ENCODE measurements at regions not wholly inside any gene's neighbourhood (a gene's known extent, or its start where the extent isn't known, plus 50 kb on each side); places are given as distances from the start of the nearest gene placed in this dataset.
"Not testable (repeated sequence)": the region's sequence is repeated elsewhere in the genome, so short reads cannot be mapped to it uniquely, and the experiment has no call there.

GRCh38 chr21:14321042-14321441 lies 61.9 kb downstream of the HSPA13 start:
- DNase-seq (ENCODE audit: low read depth): no peak

GRCh38 chr21:14319805-14320204 lies 63.1 kb downstream of the HSPA13 start:
- no peak for DNase-seq (ENCODE audit: low read depth)

DNA sequence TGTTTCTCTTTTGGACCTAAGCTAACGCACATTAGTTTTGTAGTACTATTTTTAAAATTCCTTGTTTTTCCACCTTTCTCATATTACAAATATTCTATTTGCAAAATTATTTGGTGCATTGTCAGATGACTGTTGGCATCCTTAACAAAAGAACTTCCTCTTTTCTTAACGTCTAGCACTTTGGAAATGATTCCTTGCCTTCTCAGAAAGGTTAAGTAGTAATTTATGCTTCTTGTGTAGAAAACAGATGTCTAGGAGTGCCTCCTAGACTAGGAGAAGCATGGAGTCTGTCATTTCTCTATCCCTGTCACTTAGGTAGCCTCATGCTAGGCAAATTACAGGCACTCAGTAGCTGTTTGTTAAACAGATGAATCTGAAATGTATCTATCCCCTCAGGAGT lies 64.4 kb downstream of the HSPA13 start:
- DNase-seq (ENCODE audit: low read depth): no peak

- DNase-seq (ENCODE audit: low read depth): no peak
Observed at GRCh38 chr21:14317507-14317906, 65.4 kb downstream of the HSPA13 start.

DNA sequence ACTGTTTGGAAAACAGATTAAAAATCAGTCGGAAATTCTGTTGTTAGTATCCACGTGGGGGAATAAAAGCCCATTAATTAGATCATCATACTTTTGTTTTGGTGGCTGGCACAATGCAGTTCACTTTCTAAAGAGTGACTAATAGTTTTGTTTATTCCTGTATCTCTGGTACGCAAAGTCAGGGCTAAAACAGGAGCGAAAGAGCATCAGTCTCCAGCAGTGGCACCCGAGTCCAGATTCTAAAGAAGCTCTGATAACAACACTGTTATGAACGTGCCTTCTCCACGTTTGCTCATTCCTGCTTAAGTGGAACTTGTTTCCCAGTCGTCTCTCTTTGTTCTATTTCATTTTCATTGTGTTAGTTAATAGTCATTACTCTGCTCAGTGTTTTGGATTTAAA lies 69.6 kb downstream of the HSPA13 start:
- DNase-seq (ENCODE audit: low read depth): no peak

DNA sequence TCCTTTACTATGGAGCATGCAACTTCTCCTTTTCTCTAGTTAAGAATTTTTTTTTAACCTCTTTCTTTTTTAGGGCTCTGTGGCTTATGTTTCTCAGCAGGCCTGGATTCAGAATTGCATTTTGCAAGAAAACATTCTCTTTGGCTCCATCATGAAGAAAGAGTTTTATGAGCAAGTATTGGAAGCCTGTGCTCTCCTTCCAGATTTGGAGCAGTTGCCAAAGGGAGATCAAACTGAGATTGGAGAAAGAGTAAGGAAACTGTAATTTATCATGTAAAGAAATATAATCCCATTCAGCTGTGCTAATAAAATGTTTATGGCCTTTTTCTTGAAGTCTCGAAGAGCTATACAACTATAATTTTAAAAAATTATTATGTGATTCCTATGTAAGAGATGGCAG lies 70.1 kb downstream of the HSPA13 start:
- DNase-seq (ENCODE audit: low read depth): no peak

DNA sequence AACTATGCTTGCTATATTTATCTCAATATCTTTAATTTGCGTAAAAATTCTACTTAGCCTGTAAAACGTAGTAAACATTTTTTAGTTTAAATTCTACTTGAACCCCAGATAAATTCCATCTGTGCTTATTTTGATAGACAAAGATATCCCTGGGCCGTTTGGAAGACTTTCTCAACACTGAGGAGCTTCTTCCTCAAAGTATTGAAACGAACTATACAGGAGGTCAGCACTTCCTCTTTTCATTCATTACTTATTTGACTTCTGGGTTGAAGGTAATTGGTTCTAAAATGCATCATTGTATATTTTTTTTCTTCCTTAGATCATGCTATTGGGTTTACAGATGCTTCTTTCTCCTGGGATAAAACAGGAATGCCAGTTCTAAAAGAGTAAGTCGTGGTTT lies 74.7 kb downstream of the HSPA13 start:
- no peak for DNase-seq (ENCODE audit: low read depth)

DNA sequence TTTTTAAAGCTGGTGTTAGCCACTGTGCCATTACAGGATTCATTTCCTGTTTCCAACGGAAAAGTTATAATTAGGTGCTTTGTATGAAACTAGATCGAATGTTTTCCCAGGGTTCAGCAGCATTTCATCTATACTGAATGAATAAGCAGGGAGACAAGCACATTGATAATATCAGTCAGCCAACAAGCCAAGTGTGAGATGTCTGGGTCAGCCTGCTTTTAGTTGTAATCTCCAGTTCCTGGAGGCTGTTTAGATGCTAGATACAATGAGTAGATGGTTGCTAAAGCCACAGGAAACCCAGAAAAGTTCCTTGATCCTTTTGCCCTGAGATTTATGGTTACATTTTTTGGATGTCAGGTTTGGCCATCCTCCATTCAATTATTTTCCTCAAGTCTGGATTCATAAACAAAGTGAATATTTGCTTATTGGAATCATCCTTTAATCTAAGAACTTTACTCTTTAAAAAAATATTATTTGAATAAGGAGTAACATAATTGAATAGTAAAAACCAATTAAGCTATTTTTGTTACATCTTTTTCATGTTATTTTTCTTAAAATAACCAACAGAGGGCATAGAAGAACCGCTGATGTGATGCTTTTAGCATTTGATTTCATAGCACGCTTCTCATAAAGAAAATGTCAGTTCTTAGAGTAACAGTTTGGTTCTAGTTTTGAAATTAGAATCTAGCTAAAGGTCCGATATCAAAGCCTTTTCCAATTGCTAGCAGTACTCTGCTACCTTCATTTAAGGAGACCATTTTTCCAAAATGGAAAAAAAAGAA lies 76.6 kb downstream of the HSPA13 start:
- DNase-seq (ENCODE audit: low read depth): peak; percentile 2

DNA sequence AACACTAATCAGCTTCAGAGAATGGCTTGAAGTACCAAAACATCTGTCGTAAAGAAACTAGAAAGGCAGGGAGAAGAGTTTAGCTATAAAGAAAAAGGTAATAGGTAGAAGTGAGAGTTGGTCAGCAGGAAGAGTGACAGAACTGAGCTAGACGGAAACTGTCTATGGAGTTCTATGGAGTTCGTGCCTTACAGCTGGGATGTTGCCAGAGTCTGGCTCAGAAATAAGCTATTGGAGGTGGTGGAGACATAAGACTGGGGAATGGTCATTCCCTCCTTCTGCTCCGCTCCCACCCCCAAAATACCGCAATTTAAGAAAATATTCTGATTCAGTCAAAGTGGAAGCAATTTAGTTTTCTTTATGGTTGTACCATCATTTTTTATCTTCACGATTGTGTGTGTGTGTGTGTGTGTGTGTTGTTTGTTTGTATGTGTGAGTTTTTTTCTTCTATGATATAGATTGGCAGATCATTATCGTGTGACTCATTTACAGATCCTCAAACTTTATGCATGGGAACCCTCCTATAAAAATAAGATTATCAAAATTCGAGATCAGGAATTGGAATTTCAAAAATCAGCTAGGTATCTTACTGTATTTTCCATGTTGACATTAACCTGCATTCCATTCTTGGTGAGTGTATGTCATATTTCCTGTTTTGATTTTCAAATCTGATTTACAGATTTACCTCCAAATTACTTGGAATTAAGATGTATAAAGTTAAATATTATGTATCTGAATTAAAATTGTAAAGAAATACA lies 79.0 kb downstream of the HSPA13 start:
- DNase-seq (ENCODE audit: low read depth): no peak

- DNase-seq (ENCODE audit: low read depth): no peak
Observed at GRCh38 chr21:14300074-14300473, 82.9 kb downstream of the HSPA13 start.

DNA sequence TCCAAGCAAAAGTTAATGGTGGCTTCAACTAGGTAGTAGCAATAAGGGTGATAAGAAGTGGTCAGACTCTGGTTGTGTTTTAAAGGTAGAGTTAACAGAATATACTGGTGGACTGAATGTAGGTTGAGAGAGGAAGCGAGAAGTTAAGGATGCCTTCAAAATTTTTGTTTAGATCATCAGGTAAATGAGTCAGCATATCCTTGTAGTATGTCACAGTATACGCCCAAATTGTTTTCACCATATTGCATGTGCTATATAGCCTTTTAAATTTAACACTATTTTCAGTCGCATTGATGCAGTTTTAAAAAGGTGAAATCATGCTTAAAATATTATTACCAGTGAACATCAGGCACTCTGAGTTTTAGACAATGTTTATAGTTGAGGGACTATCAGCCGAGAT lies 74.6 kb downstream of the RBM11 start:
- DNase-seq (ENCODE audit: low read depth): no peak

DNA sequence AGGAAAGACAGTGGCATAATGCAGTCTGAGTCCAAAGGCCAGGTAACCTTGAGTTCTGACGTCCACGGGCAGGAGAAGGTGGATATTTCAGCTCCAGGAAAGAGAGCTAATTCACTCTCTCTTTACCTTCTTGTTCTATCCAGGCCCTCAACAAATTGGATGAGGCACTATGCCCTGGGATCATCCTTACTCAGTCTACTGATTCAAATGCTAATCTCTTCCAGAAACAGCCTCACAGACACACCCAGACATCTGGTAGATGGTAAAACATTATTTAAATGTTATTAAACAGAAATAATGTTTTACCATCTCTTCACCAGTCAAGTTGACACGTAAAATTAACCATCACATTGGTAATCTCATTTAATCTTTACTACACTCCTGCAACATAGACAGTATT lies 73.0 kb downstream of the RBM11 start:
- no peak for DNase-seq (ENCODE audit: low read depth)

- DNase-seq (ENCODE audit: low read depth): no peak
Observed at GRCh38 chr21:14285147-14285761, 69.3 kb downstream of the RBM11 start.

DNA sequence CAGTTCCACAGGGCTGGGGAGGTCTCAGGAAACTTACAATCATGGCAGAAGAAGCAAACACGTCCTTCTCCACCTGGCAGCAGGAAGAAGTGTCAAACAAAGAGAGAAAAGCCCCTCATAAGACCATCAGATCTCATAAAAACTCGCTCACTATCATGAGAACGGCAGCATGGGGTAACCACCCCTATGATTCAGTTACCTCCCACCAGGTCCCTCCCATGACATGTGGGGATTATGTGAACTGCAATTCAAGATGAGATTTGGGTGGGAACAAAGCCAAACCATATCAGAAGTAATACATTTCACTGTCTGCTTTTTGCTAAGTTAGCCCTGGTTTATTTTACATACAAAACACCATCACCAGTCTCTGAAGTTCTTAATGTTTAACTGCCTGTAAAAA lies 68.5 kb downstream of the RBM11 start:
- DNase-seq (ENCODE audit: low read depth): no peak

DNA sequence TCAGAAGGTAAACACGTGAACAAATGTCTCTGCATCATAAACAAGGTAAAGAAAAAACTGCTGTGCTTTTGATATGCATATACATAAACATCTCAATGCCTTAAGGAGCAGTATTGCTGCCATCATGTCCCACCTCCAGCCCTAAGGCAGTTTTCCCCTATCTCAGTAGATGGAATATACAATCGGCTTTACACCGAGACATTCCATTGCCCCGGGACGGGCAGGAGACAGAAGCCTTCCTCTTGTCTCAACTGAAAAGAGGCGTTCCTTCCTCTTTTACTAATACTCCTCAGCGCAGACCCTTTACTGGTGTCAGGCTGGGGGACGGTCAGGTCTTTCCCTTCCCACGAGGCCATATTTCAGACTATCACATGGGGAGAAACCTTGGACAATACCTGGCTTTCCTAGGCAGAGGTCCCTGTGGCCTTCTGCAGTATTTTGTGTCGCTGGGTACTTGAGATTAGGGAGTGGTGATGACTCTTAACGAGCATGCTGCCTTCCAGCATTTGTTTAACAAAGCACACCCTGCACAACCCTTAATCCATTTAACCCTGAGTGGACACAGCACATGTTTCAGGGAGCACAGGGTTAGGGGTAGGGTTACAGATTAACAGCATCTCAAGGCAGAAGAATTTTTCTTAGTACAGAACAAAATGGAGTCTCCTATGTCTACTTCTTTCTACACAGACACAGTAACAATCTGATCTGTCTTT lies 65.4 kb downstream of the RBM11 start:
- not testable (repeated sequence) for DNase-seq (ENCODE audit: low read depth)
